GM12878 (cell line): ENCODE measurements at regions not wholly inside any gene's neighbourhood (a gene's known extent, or its start where the extent isn't known, plus 50 kb on each side); places are given as distances from the start of the nearest gene placed in this dataset.

Source experiments
- ATAC-seq: fragments of 200-7000 bp; cut with Tn5 transposase; 3 replicates; pipeline ENCODE4 v1.9.1; 2020; ENCODE audit warnings: mild to moderate bottlenecking, moderate library complexity
- BruUV-seq: library from RNA; stranded (reverse); fragments of 400-500 nt; replicated peaks from 2 replicates; lab custom pipeline; 2021; lab: Mats Ljungman, UMichigan
- CTCF ChIA-PET: fragments of 300-600 bp; sonication (Branson Sonifier 250); formaldehyde crosslinking; extraction: SDS; loops from one replicate; lab custom pipeline; 2021; ENCODE audit warnings: inconsistent platforms; lab: Yijun Ruan, JAX
- POLR2A ChIA-PET: fragments of 350-600 bp; formaldehyde crosslinking; extraction: SDS; loops from one replicate; lab custom pipeline; 2021; ENCODE audit warnings: inconsistent platforms; lab: Charles Lee
- RAD21 ChIA-PET: fragments of 300-600 bp; sonication (Branson Sonifier 250); formaldehyde crosslinking; loops from one replicate; lab custom pipeline; 2023; ENCODE audit warnings: antibody characterized with exemption; ENCODE audit not compliant: unreplicated experiment; lab: Charles Lee
- SMC1A ChIA-PET: fragments of 300-600 bp; sonication (Branson Sonifier 250); formaldehyde crosslinking; loops from one replicate; lab custom pipeline; 2023; ENCODE audit not compliant: unreplicated experiment, uncharacterized antibody; lab: Charles Lee
- DNase-seq: peaks from one replicate; pipeline ENCODE4 v3.0.0-alpha.2; 2011; ENCODE audit warnings: low read depth, low spot score
- FAIRE-seq: peaks from 3 replicates; lab custom pipeline; 2011; peaks lifted over from hg19 to GRCh38; lab: Jason Lieb, UNC
- H2AFZ ChIP-seq: 2 replicates; pipeline ENCODE4 v1.6.0; 2011; ENCODE audit warnings: low read depth, low read length, control low read depth; ENCODE audit not compliant: control insufficient read depth
- H3K27ac ChIP-seq: 2 replicates; pipeline ENCODE4 v1.5.1; 2011; ENCODE audit warnings: control low read depth; ENCODE audit not compliant: control insufficient read depth, insufficient read depth
- H3K27me3 ChIP-seq, 2 experiments: replicated peaks in 1 of 2; 2 replicates each; pipeline versions ENCODE4 v1.6.0 to v1.6.1; 2011; ENCODE audit warnings: low read length in 1 of 2; ENCODE audit not compliant: control insufficient read depth in 2 of 2, insufficient read depth in 2 of 2
- H3K36me3 ChIP-seq, 2 experiments: 2 replicates each; pipeline ENCODE4 v1.5.1; 2011; ENCODE audit warnings: low read length in 1 of 2; ENCODE audit not compliant: control insufficient read depth in 2 of 2, insufficient read depth in 2 of 2
- H3K4me1 ChIP-seq: 2 replicates; pipeline ENCODE4 v1.6.1; 2011; ENCODE audit warnings: mild to moderate bottlenecking, low read length, moderate library complexity, mixed read lengths; ENCODE audit not compliant: control insufficient read depth, insufficient read depth
- H3K4me2 ChIP-seq: 2 replicates; pipeline ENCODE4 v1.6.0; 2011; ENCODE audit warnings: control low read depth; ENCODE audit not compliant: control insufficient read depth, insufficient read depth
- H3K4me3 ChIP-seq: fragments of 200-600 bp; sonication (generic); 2 replicates; pipeline ENCODE4 v1.5.1; 2016
- H3K79me2 ChIP-seq: 2 replicates; pipeline ENCODE4 v1.6.0; 2011; ENCODE audit warnings: low read length; ENCODE audit not compliant: control insufficient read depth, insufficient read depth
- H3K9ac ChIP-seq: 2 replicates; pipeline ENCODE4 v1.8.0; 2011; ENCODE audit warnings: low read length, control low read depth, mixed read lengths; ENCODE audit not compliant: control insufficient read depth, insufficient read depth
- H3K9me3 ChIP-seq: replicated peaks from 3 replicates; pipeline ENCODE4 v1.5.1; 2011; ENCODE audit warnings: mild to moderate bottlenecking, low read length; ENCODE audit not compliant: control insufficient read depth, insufficient read depth
- H4K20me1 ChIP-seq: 2 replicates; pipeline ENCODE4 v1.6.0; 2011; ENCODE audit not compliant: control insufficient read depth, insufficient read depth
- CREB1 ChIP-seq: IDR thresholded peaks from 2 replicates; pipeline ENCODE4 v1.6.1; 2012; ENCODE audit warnings: low read depth, mild to moderate bottlenecking, inconsistent platforms
- ETV6 ChIP-seq, 2 experiments: fragments of 450-650 bp in 1 of 2; IDR thresholded peaks in 1 of 2; conservative IDR thresholded peaks in 1 of 2; 2 replicates each; pipeline ENCODE4 v1.6.1; 2014; ENCODE audit warnings: antibody characterized with exemption in 1 of 2, borderline replicate concordance in 1 of 2, low read depth in 1 of 2, mild to moderate bottlenecking in 1 of 2, moderate library complexity in 1 of 2
- EZH2 ChIP-seq: IDR thresholded peaks from 2 replicates; pipeline ENCODE4 v1.6.1; 2012; ENCODE audit warnings: low read depth, mild to moderate bottlenecking, control low read depth, inconsistent platforms, low read length, borderline replicate concordance; ENCODE audit not compliant: control insufficient read depth
- FOXK2 ChIP-seq: fragments of 450-650 bp; IDR thresholded peaks from 2 replicates; pipeline ENCODE4 v1.6.1; 2017; ENCODE audit warnings: mild to moderate bottlenecking, moderate library complexity
- GABPA ChIP-seq: IDR thresholded peaks from 2 replicates; pipeline ENCODE4 v1.6.1; 2014; ENCODE audit warnings: antibody characterized with exemption, low read depth, mild to moderate bottlenecking, inconsistent platforms
- KDM1A ChIP-seq: fragments of 200-600 bp; sonication (generic); IDR thresholded peaks from 2 replicates; pipeline ENCODE4 v1.6.1; 2016; ENCODE audit warnings: borderline replicate concordance
- MYB ChIP-seq: fragments of 150-350 bp; IDR thresholded peaks from 2 replicates; pipeline ENCODE4 v1.6.1; 2014; ENCODE audit warnings: mild to moderate bottlenecking, low read depth, low read length, borderline replicate concordance
- RELA ChIP-seq: fragments of 450-650 bp; IDR thresholded peaks from 2 replicates; pipeline ENCODE4 v1.8.0; 2014; ENCODE audit warnings: borderline replicate concordance; ENCODE audit not compliant: partially characterized antibody
- TCF3 ChIP-seq: IDR thresholded peaks from 2 replicates; pipeline ENCODE4 v1.6.1; 2012; ENCODE audit warnings: low read depth, mild to moderate bottlenecking, low read length, borderline replicate concordance; ENCODE audit not compliant: insufficient read depth
- ZNF207 ChIP-seq: fragments of 450-650 bp; IDR thresholded peaks from 2 replicates; pipeline ENCODE4 v1.6.1; 2014; ENCODE audit warnings: antibody characterized with exemption, mild to moderate bottlenecking, borderline replicate concordance
- ZSCAN29 ChIP-seq: fragments of 450-650 bp; IDR thresholded peaks from 2 replicates; pipeline ENCODE4 v1.6.1; 2017; ENCODE audit warnings: mild to moderate bottlenecking, moderate library complexity
- WGBS: methylation state at CpG from one replicate; pipeline ENCODE4 v1.1.6; 2016; ENCODE audit warnings: low lambda C conversion rate; ENCODE audit not compliant: insufficient replicate concordance, insufficient coverage; ENCODE audit errors: missing lambda C conversion rate; 5-methylcytosine and 5-hydroxymethylcytosine counted together
- in situ Hi-C: fragments of 300-500 bp; cut with MboI; formaldehyde crosslinking; loops from 9 replicates; pipeline ENCODE4 v1.14.3; 2018; ENCODE audit warnings: mixed read lengths
- intact Hi-C: fragments of 100-400 bp; cut with micrococcal nuclease; formaldehyde crosslinking; loops from one replicate; pipeline ENCODE4 v1.14.2; 2022; ENCODE audit not compliant: unreplicated experiment
- TF ChIP-seq, protein P1 (sequence below): fragments of 450-650 bp; conservative IDR thresholded peaks from 2 replicates; pipeline ENCODE4 v1.6.1; 2017; ENCODE audit warnings: mild to moderate bottlenecking, moderate library complexity
- TF ChIP-seq, protein P2 (sequence below): fragments of 450-650 bp; IDR thresholded peaks from 2 replicates; pipeline ENCODE4 v1.6.1; 2017; ENCODE audit warnings: mild to moderate bottlenecking

DNA sequence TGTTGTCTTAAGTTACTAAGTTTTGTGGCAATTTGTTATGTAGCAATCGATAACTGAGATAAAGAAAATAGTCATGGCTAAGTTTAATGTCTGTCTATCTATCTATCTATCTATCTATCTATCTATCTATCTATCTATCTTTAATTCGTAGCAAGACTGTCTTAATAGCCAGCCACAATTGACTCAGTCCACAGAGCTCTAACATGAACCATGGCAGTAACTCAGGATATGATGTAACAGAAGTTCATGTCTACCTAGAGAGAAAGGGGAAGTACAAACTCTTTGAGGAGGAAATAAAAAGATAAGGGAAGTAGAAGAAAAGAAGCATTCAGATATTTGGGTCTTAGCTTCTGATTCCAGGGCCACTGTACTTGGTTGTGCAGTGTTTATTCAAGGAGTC lies 61.5 kb upstream of the FNDC3B start:
- ChIA-PET RAD21 (no interaction called here), CTCF (interaction anchor here (0.7 kb wide), 1 partner anchor 1178 kb away, joined by 3 read pairs; no protein-coding TSS in a partner anchor), SMC1A (interaction anchor here (0.8 kb wide), 1 partner anchor 160 kb away, joined by 3 read pairs; no protein-coding TSS in a partner anchor), POLR2A (no interaction called here)
- no peak overlapping the region for H3K9ac ChIP-seq
- H3K9me3 ChIP-seq, result no peaks in the 10 kb centered on the region; the same call in 2 of the 3 replicates
- H3K4me2 ChIP-seq, result no peak overlapping the region
- no peak overlapping the region for H3K4me3 ChIP-seq
- peak; percentile 41; the same call in 1 of the 2 replicates for TF ChIP-seq CREB1
- no peak for TF ChIP-seq ZSCAN29
- 0 out of 2 replicates have a peak, but pooled peaks have one; percentile 46 for TF ChIP-seq GABPA
- TF ChIP-seq ETV6 (conservative IDR thresholded peaks at IDR 0.05 in 1 of 2, IDR thresholded peaks at IDR 0.05 in 1 of 2; ENCODE audit: borderline replicate concordance in 1 of 2, low read depth in 1 of 2), result 0 out of 4 replicates have a peak, but pooled peaks of 1 of the 2 experiments have one; percentile 32
- H3K36me3 ChIP-seq, result no peaks in the 10 kb centered on the region
- in situ Hi-C loops (no loop called here), intact Hi-C loops (no loop called here)
- H4K20me1 ChIP-seq, result no peaks in the 10 kb centered on the region
- H3K79me2 ChIP-seq, result no peaks in the 10 kb centered on the region
- WGBS, result 90% methylated on average over 2 of the region's 2 CpGs
- H3K4me1 ChIP-seq, result no peaks in the 10 kb centered on the region
- no peak overlapping the region; the same call in 1 of the 2 replicates for H2AFZ ChIP-seq
- no peak for DNase-seq
- no peak overlapping the region for H3K27ac ChIP-seq
- peak; percentile 72 for ATAC-seq
- H3K27me3 ChIP-seq, result no peaks in the 10 kb centered on the region
- no peak for FAIRE-seq
- no TSS peak for BruUV-seq

DNA sequence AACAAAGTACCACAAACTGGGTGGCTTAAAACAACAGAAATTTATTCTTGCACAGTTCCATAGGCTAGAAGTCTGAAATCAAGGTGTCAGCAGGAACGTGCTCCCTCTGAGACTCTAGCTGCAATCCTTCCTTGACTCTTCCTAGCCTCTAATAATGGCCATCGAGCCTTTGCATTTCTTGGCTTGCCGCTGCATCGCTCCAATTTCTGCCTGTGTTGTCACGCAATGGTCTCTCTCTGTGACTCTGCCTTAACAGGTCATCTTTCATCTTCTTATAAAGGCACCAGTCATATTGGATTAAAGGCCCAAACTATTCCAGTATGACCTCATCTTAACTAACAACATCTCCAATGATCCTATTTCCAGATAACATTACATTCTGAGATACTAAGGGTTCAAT lies 61.0 kb upstream of the FNDC3B start:
- WGBS, result 60% methylated on average over 5 of the region's 5 CpGs
- H3K27me3 ChIP-seq, result no peaks in the 10 kb centered on the region
- DNase-seq, result no peak
- FAIRE-seq, result no peak
- H3K9me3 ChIP-seq, result no peaks in the 10 kb centered on the region; the same call in 2 of the 3 replicates
- H3K27ac ChIP-seq, result no peak overlapping the region
- H3K4me2 ChIP-seq, result no peak overlapping the region
- H3K9ac ChIP-seq, result no peak overlapping the region
- SMC1A ChIA-PET, result no interaction called here
- no peaks in the 10 kb centered on the region for H3K36me3 ChIP-seq
- H3K4me3 ChIP-seq, result no peak overlapping the region
- no peak for ATAC-seq
- no peaks in the 10 kb centered on the region for H3K4me1 ChIP-seq
- in situ Hi-C loops (no loop called here), intact Hi-C loops (no loop called here)
- H4K20me1 ChIP-seq, result no peaks in the 10 kb centered on the region
- no TSS peak for BruUV-seq
- H2AFZ ChIP-seq, result no peak overlapping the region
- POLR2A ChIA-PET, result no interaction called here
- no peaks in the 10 kb centered on the region for H3K79me2 ChIP-seq
- RAD21 ChIA-PET, result no interaction called here
- CTCF ChIA-PET, result no interaction called here
- TF ChIP-seq TCF3, result no peak
- TF ChIP-seq, protein P1, sequence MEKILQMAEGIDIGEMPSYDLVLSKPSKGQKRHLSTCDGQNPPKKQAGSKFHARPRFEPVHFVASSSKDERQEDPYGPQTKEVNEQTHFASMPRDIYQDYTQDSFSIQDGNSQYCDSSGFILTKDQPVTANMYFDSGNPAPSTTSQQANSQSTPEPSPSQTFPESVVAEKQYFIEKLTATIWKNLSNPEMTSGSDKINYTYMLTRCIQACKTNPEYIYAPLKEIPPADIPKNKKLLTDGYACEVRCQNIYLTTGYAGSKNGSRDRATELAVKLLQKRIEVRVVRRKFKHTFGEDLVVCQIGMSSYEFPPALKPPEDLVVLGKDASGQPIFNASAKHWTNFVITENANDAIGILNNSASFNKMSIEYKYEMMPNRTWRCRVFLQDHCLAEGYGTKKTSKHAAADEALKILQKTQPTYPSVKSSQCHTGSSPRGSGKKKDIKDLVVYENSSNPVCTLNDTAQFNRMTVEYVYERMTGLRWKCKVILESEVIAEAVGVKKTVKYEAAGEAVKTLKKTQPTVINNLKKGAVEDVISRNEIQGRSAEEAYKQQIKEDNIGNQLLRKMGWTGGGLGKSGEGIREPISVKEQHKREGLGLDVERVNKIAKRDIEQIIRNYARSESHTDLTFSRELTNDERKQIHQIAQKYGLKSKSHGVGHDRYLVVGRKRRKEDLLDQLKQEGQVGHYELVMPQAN, result no peak
- TF ChIP-seq, protein P2, sequence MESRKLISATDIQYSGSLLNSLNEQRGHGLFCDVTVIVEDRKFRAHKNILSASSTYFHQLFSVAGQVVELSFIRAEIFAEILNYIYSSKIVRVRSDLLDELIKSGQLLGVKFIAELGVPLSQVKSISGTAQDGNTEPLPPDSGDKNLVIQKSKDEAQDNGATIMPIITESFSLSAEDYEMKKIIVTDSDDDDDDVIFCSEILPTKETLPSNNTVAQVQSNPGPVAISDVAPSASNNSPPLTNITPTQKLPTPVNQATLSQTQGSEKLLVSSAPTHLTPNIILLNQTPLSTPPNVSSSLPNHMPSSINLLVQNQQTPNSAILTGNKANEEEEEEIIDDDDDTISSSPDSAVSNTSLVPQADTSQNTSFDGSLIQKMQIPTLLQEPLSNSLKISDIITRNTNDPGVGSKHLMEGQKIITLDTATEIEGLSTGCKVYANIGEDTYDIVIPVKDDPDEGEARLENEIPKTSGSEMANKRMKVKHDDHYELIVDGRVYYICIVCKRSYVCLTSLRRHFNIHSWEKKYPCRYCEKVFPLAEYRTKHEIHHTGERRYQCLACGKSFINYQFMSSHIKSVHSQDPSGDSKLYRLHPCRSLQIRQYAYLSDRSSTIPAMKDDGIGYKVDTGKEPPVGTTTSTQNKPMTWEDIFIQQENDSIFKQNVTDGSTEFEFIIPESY, result no peak
- no peak for TF ChIP-seq RELA
- no peak for TF ChIP-seq FOXK2
- no peak for TF ChIP-seq ZNF207
- TF ChIP-seq MYB, result no peak
- no peak for TF ChIP-seq EZH2
- TF ChIP-seq KDM1A, result no peak
